22Rv1 (cell line): ENCODE measurements at regions not wholly inside any gene's neighbourhood (a gene's known extent, or its start where the extent isn't known, plus 50 kb on each side); places are given as distances from the start of the nearest gene placed in this dataset.

Experiments used
- ZFX ChIP-seq: fragments of 450-650 bp; IDR thresholded peaks from 2 replicates; pipeline ENCODE4 v1.6.1; 2017; ENCODE audit warnings: antibody characterized with exemption, borderline replicate concordance
- TF ChIP-seq, protein P1 (sequence below): fragments of 450-650 bp; IDR thresholded peaks from 2 replicates; pipeline ENCODE4 v1.5.1; 2017; ENCODE audit warnings: mild to moderate bottlenecking

- TF ChIP-seq, protein P1, sequence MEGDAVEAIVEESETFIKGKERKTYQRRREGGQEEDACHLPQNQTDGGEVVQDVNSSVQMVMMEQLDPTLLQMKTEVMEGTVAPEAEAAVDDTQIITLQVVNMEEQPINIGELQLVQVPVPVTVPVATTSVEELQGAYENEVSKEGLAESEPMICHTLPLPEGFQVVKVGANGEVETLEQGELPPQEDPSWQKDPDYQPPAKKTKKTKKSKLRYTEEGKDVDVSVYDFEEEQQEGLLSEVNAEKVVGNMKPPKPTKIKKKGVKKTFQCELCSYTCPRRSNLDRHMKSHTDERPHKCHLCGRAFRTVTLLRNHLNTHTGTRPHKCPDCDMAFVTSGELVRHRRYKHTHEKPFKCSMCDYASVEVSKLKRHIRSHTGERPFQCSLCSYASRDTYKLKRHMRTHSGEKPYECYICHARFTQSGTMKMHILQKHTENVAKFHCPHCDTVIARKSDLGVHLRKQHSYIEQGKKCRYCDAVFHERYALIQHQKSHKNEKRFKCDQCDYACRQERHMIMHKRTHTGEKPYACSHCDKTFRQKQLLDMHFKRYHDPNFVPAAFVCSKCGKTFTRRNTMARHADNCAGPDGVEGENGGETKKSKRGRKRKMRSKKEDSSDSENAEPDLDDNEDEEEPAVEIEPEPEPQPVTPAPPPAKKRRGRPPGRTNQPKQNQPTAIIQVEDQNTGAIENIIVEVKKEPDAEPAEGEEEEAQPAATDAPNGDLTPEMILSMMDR, result no peak
- TF ChIP-seq ZFX, result no peak
Observed at GRCh38 chr7:46450425-46450824, 529.4 kb upstream of the IGFBP3 start.
